DOHH2 (cell line): ENCODE measurements at regions not wholly inside any gene's neighbourhood (a gene's known extent, or its start where the extent isn't known, plus 50 kb on each side); places are given as distances from the start of the nearest gene placed in this dataset.

Experiments
- CTCF ChIP-seq: fragments of 200-600 bp; sonication (generic); IDR thresholded peaks from one replicate; pipeline ENCODE4 v1.5.1; 2014; ENCODE audit warnings: antibody characterized with exemption, mild to moderate bottlenecking, low read depth, low read length; ENCODE audit not compliant: poor library complexity, severe bottlenecking
- EZH2phosphoT487 ChIP-seq: fragments of 200-600 bp; sonication (generic); IDR thresholded peaks from 2 replicates; pipeline ENCODE4 v1.6.1; 2017; ENCODE audit warnings: borderline replicate concordance, mild to moderate bottlenecking, antibody characterized with exemption, low read length, moderate library complexity, mixed read lengths

- TF ChIP-seq CTCF (no peak), EZH2phosphoT487 (no peak)
Observed at GRCh38 chr6:44036196-44036595, 91.1 kb downstream of the MRPL14 start.
